Liver (tissue), 2 donors: ENCODE measurements at regions not wholly inside any gene's neighbourhood (a gene's known extent, or its start where the extent isn't known, plus 50 kb on each side); places are given as distances from the start of the nearest gene placed in this dataset.

Experiments used
- ZBTB33 ChIP-seq: IDR thresholded peaks from 2 replicates; pipeline ENCODE4 v1.6.1; 2016; ENCODE audit warnings: antibody characterized with exemption
- TF ChIP-seq, protein P1 (sequence below): fragments of 150-350 bp; IDR thresholded peaks from 2 replicates; pipeline ENCODE4 v1.5.1; 2017; ENCODE audit warnings: improper control_type of control experiment, low read depth, low read length; ENCODE audit not compliant: missing input control
- donor health status: healthy.

DNA sequence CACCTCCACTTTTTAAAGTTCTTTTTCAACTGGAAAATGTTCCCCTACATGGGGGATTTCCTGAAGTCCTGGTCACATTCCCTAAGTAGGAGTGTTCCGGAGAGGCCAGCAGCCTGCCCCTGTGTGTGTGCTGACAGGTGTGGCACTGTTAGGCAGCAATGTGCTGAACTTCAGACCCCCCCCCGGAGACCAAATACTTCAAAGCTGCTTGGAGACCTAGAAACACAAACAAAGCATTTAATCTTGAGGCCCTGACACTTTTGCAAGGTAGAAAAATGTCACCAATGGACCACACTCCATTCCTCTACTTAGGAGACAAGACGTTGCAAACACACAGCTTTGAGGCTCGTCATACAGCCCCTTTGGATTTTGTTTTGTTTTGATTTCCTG lies 259.6 kb upstream of the CTNNB1 start:
- TF ChIP-seq ZBTB33, result no peak
- TF ChIP-seq, protein P1, sequence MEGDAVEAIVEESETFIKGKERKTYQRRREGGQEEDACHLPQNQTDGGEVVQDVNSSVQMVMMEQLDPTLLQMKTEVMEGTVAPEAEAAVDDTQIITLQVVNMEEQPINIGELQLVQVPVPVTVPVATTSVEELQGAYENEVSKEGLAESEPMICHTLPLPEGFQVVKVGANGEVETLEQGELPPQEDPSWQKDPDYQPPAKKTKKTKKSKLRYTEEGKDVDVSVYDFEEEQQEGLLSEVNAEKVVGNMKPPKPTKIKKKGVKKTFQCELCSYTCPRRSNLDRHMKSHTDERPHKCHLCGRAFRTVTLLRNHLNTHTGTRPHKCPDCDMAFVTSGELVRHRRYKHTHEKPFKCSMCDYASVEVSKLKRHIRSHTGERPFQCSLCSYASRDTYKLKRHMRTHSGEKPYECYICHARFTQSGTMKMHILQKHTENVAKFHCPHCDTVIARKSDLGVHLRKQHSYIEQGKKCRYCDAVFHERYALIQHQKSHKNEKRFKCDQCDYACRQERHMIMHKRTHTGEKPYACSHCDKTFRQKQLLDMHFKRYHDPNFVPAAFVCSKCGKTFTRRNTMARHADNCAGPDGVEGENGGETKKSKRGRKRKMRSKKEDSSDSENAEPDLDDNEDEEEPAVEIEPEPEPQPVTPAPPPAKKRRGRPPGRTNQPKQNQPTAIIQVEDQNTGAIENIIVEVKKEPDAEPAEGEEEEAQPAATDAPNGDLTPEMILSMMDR, result no peak
